ENCODE measurements at regions not wholly inside any gene's neighbourhood (a gene's known extent, or its start where the extent isn't known, plus 50 kb on each side); places are given as distances from the start of the nearest gene placed in this dataset.
"Not testable (repeated sequence)": the region's sequence is repeated elsewhere in the genome, so short reads cannot be mapped to it uniquely, and the experiment has no call there.

- Mint-ChIP-seq H3K4me1 (ENCODE audit: low read depth) (peaks cover 6% of the 10 kb centered on the region), H3K27ac (no peak overlapping the region), H3K9me3 (peaks cover 11% of the 10 kb centered on the region), H3K36me3 (ENCODE audit: low read depth) (no peaks in the 10 kb centered on the region), H3K4me3 (no peak overlapping the region), H3K27me3 (peaks cover 42% of the 10 kb centered on the region)
- no peaks in the 10 kb centered on the region for H3K36me3 ChIP-seq (ENCODE audit: insufficient read depth, low read length)
- TF ChIP-seq, protein P1, sequence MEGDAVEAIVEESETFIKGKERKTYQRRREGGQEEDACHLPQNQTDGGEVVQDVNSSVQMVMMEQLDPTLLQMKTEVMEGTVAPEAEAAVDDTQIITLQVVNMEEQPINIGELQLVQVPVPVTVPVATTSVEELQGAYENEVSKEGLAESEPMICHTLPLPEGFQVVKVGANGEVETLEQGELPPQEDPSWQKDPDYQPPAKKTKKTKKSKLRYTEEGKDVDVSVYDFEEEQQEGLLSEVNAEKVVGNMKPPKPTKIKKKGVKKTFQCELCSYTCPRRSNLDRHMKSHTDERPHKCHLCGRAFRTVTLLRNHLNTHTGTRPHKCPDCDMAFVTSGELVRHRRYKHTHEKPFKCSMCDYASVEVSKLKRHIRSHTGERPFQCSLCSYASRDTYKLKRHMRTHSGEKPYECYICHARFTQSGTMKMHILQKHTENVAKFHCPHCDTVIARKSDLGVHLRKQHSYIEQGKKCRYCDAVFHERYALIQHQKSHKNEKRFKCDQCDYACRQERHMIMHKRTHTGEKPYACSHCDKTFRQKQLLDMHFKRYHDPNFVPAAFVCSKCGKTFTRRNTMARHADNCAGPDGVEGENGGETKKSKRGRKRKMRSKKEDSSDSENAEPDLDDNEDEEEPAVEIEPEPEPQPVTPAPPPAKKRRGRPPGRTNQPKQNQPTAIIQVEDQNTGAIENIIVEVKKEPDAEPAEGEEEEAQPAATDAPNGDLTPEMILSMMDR (IDR thresholded peaks at IDR 0.05) = no peak
- intact Hi-C loops (cut with DNase I, micrococcal nuclease) = no loop called here
- no peak overlapping the region for H3K27ac ChIP-seq (ENCODE audit: low read depth in 1 of 2, low read length in 2 of 2)
- H3K4me3 ChIP-seq (ENCODE audit: low read length) = no peak overlapping the region
- POLR2A ChIA-PET = no interaction called here
- CTCF ChIA-PET = no interaction called here
- ATAC-seq (ENCODE audit: poor library complexity) = no peak
- H3K27me3 ChIP-seq (ENCODE audit: control insufficient read depth in 1 of 2, insufficient read depth in 2 of 2, low read length in 2 of 2) = peaks cover 7 to 10% of the 10 kb centered on the region in 2 experiments
- no peak for DNase-seq
- no peaks in the 10 kb centered on the region for H3K4me1 ChIP-seq (ENCODE audit: insufficient read depth, low read length)
- H3K9me3 ChIP-seq (ENCODE audit: control insufficient read depth in 1 of 2, insufficient read depth in 1 of 2, low read length in 2 of 2) = peaks cover 0 to 6% of the 10 kb centered on the region in 2 experiments
These were observed 134.2 kb downstream of the WNT7A start for GRCh38 chr3:13745636-13746035.

DNA sequence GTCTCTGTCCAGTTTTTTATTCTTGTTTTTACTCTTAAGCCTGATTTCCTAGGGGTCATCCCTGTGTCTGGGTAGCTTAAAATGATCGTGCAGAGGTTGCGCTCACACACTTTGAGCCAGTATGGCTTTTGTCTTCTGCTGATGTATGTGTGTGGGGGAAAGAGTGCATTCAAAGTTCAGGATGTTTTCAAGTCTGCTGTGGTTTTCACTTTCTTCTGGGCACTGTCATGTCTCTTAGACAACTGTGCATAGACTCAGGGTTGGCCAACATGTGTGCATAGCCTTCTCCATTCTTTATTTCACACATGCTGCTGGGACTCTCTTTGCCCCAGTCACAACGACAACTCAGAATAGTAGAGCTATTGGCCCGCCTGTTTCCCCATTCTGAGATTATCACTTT is 139.1 kb downstream of the WNT7A start:
- intact Hi-C loops (cut with DNase I, micrococcal nuclease) = no loop called here
- H3K36me3 Mint-ChIP-seq (ENCODE audit: low read depth) = no peaks in the 10 kb centered on the region
- Histone ChIP-seq H3K4me1 (ENCODE audit: insufficient read depth, low read length) (no peaks in the 10 kb centered on the region), H3K4me3 (ENCODE audit: low read length) (no peak overlapping the region), H3K27me3 (ENCODE audit: control insufficient read depth in 1 of 2, insufficient read depth in 2 of 2, low read length in 2 of 2) (peaks cover 11 to 12% of the 10 kb centered on the region in 2 experiments), H3K27ac (ENCODE audit: low read depth in 1 of 2, low read length in 2 of 2) (no peak overlapping the region), H3K9me3 (ENCODE audit: control insufficient read depth in 1 of 2, insufficient read depth in 1 of 2, low read length in 2 of 2) (peaks cover 6 to 12% of the 10 kb centered on the region in 2 experiments), H3K36me3 (ENCODE audit: insufficient read depth, low read length) (no peaks in the 10 kb centered on the region)
- ChIA-PET CTCF (no interaction called here), POLR2A (no interaction called here)
- peaks cover 57% of the 10 kb centered on the region for H3K27me3 Mint-ChIP-seq
- H3K4me3 Mint-ChIP-seq = no peak overlapping the region
- TF ChIP-seq, protein P1 (IDR thresholded peaks at IDR 0.05) = no peak
- H3K27ac Mint-ChIP-seq = no peak overlapping the region
- peaks cover 7% of the 10 kb centered on the region for H3K4me1 Mint-ChIP-seq (ENCODE audit: low read depth)
- peaks cover 19% of the 10 kb centered on the region for H3K9me3 Mint-ChIP-seq
- DNase-seq = no peak
- no peak for ATAC-seq (ENCODE audit: poor library complexity)

DNA sequence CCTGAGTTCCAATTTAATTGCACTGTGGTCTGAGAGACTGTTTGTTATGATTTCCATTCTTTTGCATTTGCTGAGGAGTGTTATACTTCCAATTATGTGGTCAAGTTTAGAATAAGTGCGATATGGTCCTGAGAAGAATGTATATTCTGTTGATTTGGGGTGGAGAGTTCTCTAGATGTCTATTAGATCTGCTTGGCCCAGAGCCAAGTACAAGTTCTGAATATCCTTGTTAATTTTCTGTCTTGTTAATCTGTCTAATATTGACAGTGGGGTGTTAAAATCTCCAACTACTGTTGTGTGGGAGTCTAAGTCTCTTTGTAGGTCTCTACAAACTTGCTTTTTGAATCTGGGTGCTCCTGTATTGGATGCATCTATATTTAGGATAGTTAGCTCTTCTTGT is 146.1 kb downstream of the WNT7A start:
- peaks cover 20% of the 10 kb centered on the region for H3K9me3 Mint-ChIP-seq
- H3K27me3 Mint-ChIP-seq = peaks cover 65% of the 10 kb centered on the region
- CTCF ChIA-PET; ATAC-seq (ENCODE audit: poor library complexity); H3K36me3 ChIP-seq (ENCODE audit: insufficient read depth, low read length); intact Hi-C loops (cut with DNase I, micrococcal nuclease); DNase-seq; H3K4me3 ChIP-seq (ENCODE audit: low read length); H3K36me3 Mint-ChIP-seq (ENCODE audit: low read depth); H3K4me1 ChIP-seq (ENCODE audit: insufficient read depth, low read length); H3K27ac ChIP-seq (ENCODE audit: low read depth in 1 of 2, low read length in 2 of 2); H3K27ac Mint-ChIP-seq; POLR2A ChIA-PET; H3K4me1 Mint-ChIP-seq (ENCODE audit: low read depth); H3K4me3 Mint-ChIP-seq: not testable (repeated sequence)
- peaks cover 7 to 12% of the 10 kb centered on the region in 2 experiments for H3K9me3 ChIP-seq (ENCODE audit: control insufficient read depth in 1 of 2, insufficient read depth in 1 of 2, low read length in 2 of 2)
- peaks cover 9 to 13% of the 10 kb centered on the region in 2 experiments for H3K27me3 ChIP-seq (ENCODE audit: control insufficient read depth in 1 of 2, insufficient read depth in 2 of 2, low read length in 2 of 2)

DNA sequence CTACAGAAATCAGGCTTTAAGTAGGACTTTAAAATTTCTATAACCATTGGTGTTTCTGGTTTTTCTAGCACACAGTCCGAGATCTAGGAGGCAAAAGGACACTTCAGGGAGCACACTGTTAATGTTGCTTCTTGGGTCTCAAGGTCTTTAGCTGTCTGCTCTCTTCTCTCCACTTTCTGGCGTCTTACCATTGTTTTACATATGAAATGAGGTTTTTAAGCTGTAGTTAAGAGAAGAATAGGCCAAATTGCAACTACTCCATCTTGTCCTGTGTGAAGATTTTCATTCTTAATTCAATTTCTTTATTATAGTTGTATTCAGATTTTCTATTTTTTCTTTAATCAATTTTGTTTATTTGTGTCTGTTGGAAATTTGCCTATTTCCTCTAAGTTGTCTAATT is 151.4 kb downstream of the WNT7A start:
- H3K4me1 Mint-ChIP-seq (ENCODE audit: low read depth) = no peaks in the 10 kb centered on the region
- TF ChIP-seq, protein P1 (IDR thresholded peaks at IDR 0.05) = no peak
- CTCF ChIA-PET = interaction anchor here (0.6 kb wide), 1 partner anchor 945 kb away, joined by 4 read pairs; no protein-coding TSS in a partner anchor
- DNase-seq (no peak), ATAC-seq (ENCODE audit: poor library complexity) (no peak)
- H3K9me3 ChIP-seq (ENCODE audit: control insufficient read depth in 1 of 2, insufficient read depth in 1 of 2, low read length in 2 of 2) = no peaks in the 10 kb centered on the region
- peaks cover 0 to 4% of the 10 kb centered on the region in 2 experiments for H3K27me3 ChIP-seq (ENCODE audit: control insufficient read depth in 1 of 2, insufficient read depth in 2 of 2, low read length in 2 of 2)
- POLR2A ChIA-PET = no interaction called here
- H3K4me3 ChIP-seq (ENCODE audit: low read length) = no peak overlapping the region
- peaks cover 42% of the 10 kb centered on the region for H3K27me3 Mint-ChIP-seq
- H3K36me3 Mint-ChIP-seq (ENCODE audit: low read depth) = peaks cover under 1% of the 10 kb centered on the region
- H3K4me1 ChIP-seq (ENCODE audit: insufficient read depth, low read length) = no peaks in the 10 kb centered on the region
- no peak overlapping the region for H3K27ac Mint-ChIP-seq
- no peaks in the 10 kb centered on the region for H3K36me3 ChIP-seq (ENCODE audit: insufficient read depth, low read length)
- H3K27ac ChIP-seq (ENCODE audit: low read depth in 1 of 2, low read length in 2 of 2) = no peak overlapping the region
- no peak overlapping the region for H3K4me3 Mint-ChIP-seq
- intact Hi-C loops (cut with DNase I, micrococcal nuclease) = no loop called here
- H3K9me3 Mint-ChIP-seq = peaks cover 5% of the 10 kb centered on the region
